ENCODE measurements at regions not wholly inside any gene's neighbourhood (a gene's known extent, or its start where the extent isn't known, plus 50 kb on each side); places are given as distances from the start of the nearest gene placed in this dataset.

DNA sequence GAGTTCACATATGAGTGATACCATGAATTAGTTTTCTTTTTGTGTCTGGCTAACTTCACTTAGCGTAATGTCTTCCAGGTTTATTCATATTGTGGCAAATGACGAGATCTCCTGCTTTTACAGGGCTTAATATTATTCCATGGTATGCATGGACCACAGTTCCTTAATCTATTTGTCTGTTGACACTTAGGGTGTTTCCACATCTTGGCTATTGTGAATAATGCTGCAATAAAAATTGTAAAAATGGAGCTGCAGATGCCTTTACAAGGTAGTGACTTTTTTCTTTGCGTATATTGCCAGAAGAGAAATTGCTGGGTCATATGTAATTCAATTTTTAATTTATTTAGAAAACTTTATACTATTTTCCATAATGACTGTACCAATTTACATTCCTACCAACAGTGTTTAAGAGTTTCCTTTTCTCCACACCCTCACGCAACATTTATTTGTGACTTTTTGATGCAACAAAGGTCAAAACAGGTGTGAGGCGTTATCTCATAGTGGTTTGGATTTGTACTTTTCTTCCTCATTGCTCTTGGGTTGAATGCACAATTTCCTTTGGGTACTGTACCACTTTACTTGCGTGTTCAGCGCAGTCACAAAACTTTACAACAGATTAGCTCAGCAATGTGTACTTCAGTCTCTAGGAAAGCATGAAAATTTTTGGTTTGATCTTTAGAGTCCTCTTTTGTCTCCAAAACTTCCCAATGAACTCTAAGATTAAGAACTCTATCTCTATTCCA is 240.8 kb downstream of the PPARGC1A start:
- Histone ChIP-seq H3K9me3 (ENCODE audit: control insufficient read depth, insufficient read depth, low read depth, low read length) (no peaks in the 10 kb centered on the region), H3K4me2 (ENCODE audit: extremely low read depth, insufficient read depth, low read length) (no peak overlapping the region), H3K4me1 (ENCODE audit: control insufficient read depth, extremely low read depth, insufficient read depth, low read length) (no peaks in the 10 kb centered on the region), H3K27ac (ENCODE audit: insufficient read depth, low read length) (no peak overlapping the region), H2AFZ (ENCODE audit: low read length) (no peak overlapping the region), H3K36me3 (ENCODE audit: control insufficient read depth, insufficient read depth, low read length) (no peaks in the 10 kb centered on the region), H3K4me3 (replicated peaks in 1 of 4; ENCODE audit: control extremely low read depth in 1 of 4, insufficient read depth in 1 of 4, low read depth in 3 of 4, low read length in 4 of 4) (no peak overlapping the region), H4K20me1 (ENCODE audit: control insufficient read depth, extremely low read depth, insufficient read depth, low read length) (no peaks in the 10 kb centered on the region), H3K79me2 (ENCODE audit: control insufficient read depth, insufficient read depth, low read length) (no peaks in the 10 kb centered on the region), H3K27me3 (ENCODE audit: control insufficient read depth, insufficient read depth, low read length) (no peaks in the 10 kb centered on the region), H3K9ac (ENCODE audit: insufficient read depth, low read length) (no peak overlapping the region)
- DNase-seq (ENCODE audit: low read depth in 2 of 2): no peak
- TF ChIP-seq CTCF (conservative IDR thresholded peaks at IDR 0.05 in 1 of 2, IDR thresholded peaks at IDR 0.05 in 1 of 2; ENCODE audit: low read depth in 1 of 2, low read length in 2 of 2) (no peak), EZH2 (IDR thresholded peaks at IDR 0.05; ENCODE audit: low read length, missing control alignments) (no peak)

GRCh38 chr4:23635468-23635867 is 254.4 kb downstream of the PPARGC1A start:
- H3K4me3 ChIP-seq (replicated peaks in 1 of 4; ENCODE audit: control extremely low read depth in 1 of 4, insufficient read depth in 1 of 4, low read depth in 3 of 4, low read length in 4 of 4): no peak overlapping the region
- H3K36me3 ChIP-seq (ENCODE audit: control insufficient read depth, insufficient read depth, low read length): no peaks in the 10 kb centered on the region
- H3K79me2 ChIP-seq (ENCODE audit: control insufficient read depth, insufficient read depth, low read length): no peaks in the 10 kb centered on the region
- H3K27me3 ChIP-seq (ENCODE audit: control insufficient read depth, insufficient read depth, low read length): no peaks in the 10 kb centered on the region
- no peak overlapping the region for H2AFZ ChIP-seq (ENCODE audit: low read length)
- no peak for DNase-seq (ENCODE audit: low read depth in 2 of 2)
- no peak overlapping the region for H3K9ac ChIP-seq (ENCODE audit: insufficient read depth, low read length)
- H4K20me1 ChIP-seq (ENCODE audit: control insufficient read depth, extremely low read depth, insufficient read depth, low read length): no peaks in the 10 kb centered on the region
- H3K27ac ChIP-seq (ENCODE audit: insufficient read depth, low read length): no peak overlapping the region
- TF ChIP-seq CTCF (conservative IDR thresholded peaks at IDR 0.05 in 1 of 2, IDR thresholded peaks at IDR 0.05 in 1 of 2; ENCODE audit: low read depth in 1 of 2, low read length in 2 of 2) (no peak), EZH2 (IDR thresholded peaks at IDR 0.05; ENCODE audit: low read length, missing control alignments) (no peak)
- no peaks in the 10 kb centered on the region for H3K4me1 ChIP-seq (ENCODE audit: control insufficient read depth, extremely low read depth, insufficient read depth, low read length)
- H3K4me2 ChIP-seq (ENCODE audit: extremely low read depth, insufficient read depth, low read length): no peak overlapping the region
- no peaks in the 10 kb centered on the region for H3K9me3 ChIP-seq (ENCODE audit: control insufficient read depth, insufficient read depth, low read depth, low read length)

GRCh38 chr4:23631255-23631950 is 258.4 kb downstream of the PPARGC1A start:
- no peaks in the 10 kb centered on the region for H3K79me2 ChIP-seq (ENCODE audit: control insufficient read depth, insufficient read depth, low read length)
- TF ChIP-seq EZH2 (IDR thresholded peaks at IDR 0.05; ENCODE audit: low read length, missing control alignments): no peak
- no peak for TF ChIP-seq CTCF (conservative IDR thresholded peaks at IDR 0.05 in 1 of 2, IDR thresholded peaks at IDR 0.05 in 1 of 2; ENCODE audit: low read depth in 1 of 2, low read length in 2 of 2)
- H2AFZ ChIP-seq (ENCODE audit: low read length): no peak overlapping the region
- H3K4me2 ChIP-seq (ENCODE audit: extremely low read depth, insufficient read depth, low read length): no peak overlapping the region
- H3K4me3 ChIP-seq (replicated peaks in 1 of 4; ENCODE audit: control extremely low read depth in 1 of 4, insufficient read depth in 1 of 4, low read depth in 3 of 4, low read length in 4 of 4): no peak overlapping the region
- no peaks in the 10 kb centered on the region for H3K9me3 ChIP-seq (ENCODE audit: control insufficient read depth, insufficient read depth, low read depth, low read length)
- H3K36me3 ChIP-seq (ENCODE audit: control insufficient read depth, insufficient read depth, low read length): no peaks in the 10 kb centered on the region
- H3K27ac ChIP-seq (ENCODE audit: insufficient read depth, low read length): no peak overlapping the region
- no peaks in the 10 kb centered on the region for H4K20me1 ChIP-seq (ENCODE audit: control insufficient read depth, extremely low read depth, insufficient read depth, low read length)
- no peaks in the 10 kb centered on the region for H3K27me3 ChIP-seq (ENCODE audit: control insufficient read depth, insufficient read depth, low read length)
- no peak for DNase-seq (ENCODE audit: low read depth in 2 of 2)
- H3K9ac ChIP-seq (ENCODE audit: insufficient read depth, low read length): no peak overlapping the region
- no peaks in the 10 kb centered on the region for H3K4me1 ChIP-seq (ENCODE audit: control insufficient read depth, extremely low read depth, insufficient read depth, low read length)

Data from fibroblast of lung (primary cell).